Upper lobe of right lung (tissue), 1 donor: ENCODE measurements at regions not wholly inside any gene's neighbourhood (a gene's known extent, or its start where the extent isn't known, plus 50 kb on each side); places are given as distances from the start of the nearest gene placed in this dataset.

Experiments
- ATAC-seq: fragments of 200-7000 bp; cut with Tn5 transposase; one replicate; pipeline ENCODE4 v1.9.1; 2020; ENCODE audit warnings: mild to moderate bottlenecking, moderate library complexity
- DNase-seq: peaks from one replicate; pipeline ENCODE4 v3.0.0-alpha.2; 2020
- H3K27ac ChIP-seq: fragments of 200-600 bp; one replicate; pipeline ENCODE4 v1.8.0; 2022
- H3K27me3 ChIP-seq: fragments of 200-600 bp; one replicate; pipeline ENCODE4 v1.8.0; 2022; ENCODE audit warnings: mild to moderate bottlenecking
- H3K36me3 ChIP-seq: fragments of 200-600 bp; one replicate; pipeline ENCODE4 v1.8.0; 2022
- H3K4me1 ChIP-seq: fragments of 200-600 bp; one replicate; pipeline ENCODE4 v1.8.0; 2022
- H3K4me3 ChIP-seq: fragments of 200-600 bp; one replicate; pipeline ENCODE4 v1.8.0; 2022; ENCODE audit warnings: mild to moderate bottlenecking
- H3K9me3 ChIP-seq: fragments of 200-600 bp; one replicate; pipeline ENCODE4 v1.8.0; 2022
- intact Hi-C: fragments of 100-400 bp; cut with DNase I; formaldehyde crosslinking; loops from one replicate; pipeline ENCODE4 v1.11.0; 2022
- TF ChIP-seq, protein P1 (sequence below): fragments of 200-600 bp; IDR thresholded peaks from one replicate; pipeline ENCODE4 v1.8.0; 2022; ENCODE audit warnings: antibody characterized with exemption
- donor health status: DM: no; HTN: yes; CAD: no; lungs with severe emphysema.

DNA sequence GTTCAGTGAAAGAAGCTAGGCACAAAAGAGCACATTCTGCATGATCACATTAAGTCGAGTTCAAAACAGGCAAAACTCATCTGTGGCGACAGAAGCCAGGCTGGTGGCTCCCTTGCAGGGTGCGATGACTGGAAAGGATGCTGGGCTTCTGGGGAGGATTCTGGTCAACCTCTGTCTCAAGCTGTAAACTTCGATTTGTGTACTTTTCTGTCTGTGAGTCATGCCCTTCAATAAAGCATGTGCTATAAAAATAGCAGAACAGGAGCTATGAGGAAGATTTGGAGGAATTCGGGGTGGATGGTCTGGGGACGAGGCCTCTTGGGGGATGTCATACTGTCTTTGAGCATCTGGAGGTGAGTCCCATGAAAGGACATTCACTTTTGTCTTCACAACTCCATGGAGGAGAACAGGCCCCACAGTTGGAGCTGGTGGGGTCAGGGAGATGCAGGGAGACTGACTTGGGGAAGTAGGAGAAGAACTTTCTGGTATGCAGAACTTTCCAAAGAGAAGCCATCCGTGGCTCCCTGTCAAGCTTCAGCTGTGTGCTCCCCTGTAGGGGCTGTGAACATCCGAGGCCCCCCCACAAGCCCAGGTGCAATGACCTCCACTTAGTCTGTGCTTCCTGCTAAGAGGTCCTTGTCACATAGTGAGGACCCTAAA, 77.8 kb upstream of the LINC01488 start:
- intact Hi-C loops, result no loop called here
- DNase-seq (no peak), ATAC-seq (no peak)
- H3K27ac ChIP-seq, result no peak overlapping the region
- no peaks in the 10 kb centered on the region for H3K4me1 ChIP-seq
- no peak overlapping the region for H3K4me3 ChIP-seq
- H3K36me3 ChIP-seq, result no peaks in the 10 kb centered on the region
- no peaks in the 10 kb centered on the region for H3K9me3 ChIP-seq
- no peaks in the 10 kb centered on the region for H3K27me3 ChIP-seq
- TF ChIP-seq, protein P1, sequence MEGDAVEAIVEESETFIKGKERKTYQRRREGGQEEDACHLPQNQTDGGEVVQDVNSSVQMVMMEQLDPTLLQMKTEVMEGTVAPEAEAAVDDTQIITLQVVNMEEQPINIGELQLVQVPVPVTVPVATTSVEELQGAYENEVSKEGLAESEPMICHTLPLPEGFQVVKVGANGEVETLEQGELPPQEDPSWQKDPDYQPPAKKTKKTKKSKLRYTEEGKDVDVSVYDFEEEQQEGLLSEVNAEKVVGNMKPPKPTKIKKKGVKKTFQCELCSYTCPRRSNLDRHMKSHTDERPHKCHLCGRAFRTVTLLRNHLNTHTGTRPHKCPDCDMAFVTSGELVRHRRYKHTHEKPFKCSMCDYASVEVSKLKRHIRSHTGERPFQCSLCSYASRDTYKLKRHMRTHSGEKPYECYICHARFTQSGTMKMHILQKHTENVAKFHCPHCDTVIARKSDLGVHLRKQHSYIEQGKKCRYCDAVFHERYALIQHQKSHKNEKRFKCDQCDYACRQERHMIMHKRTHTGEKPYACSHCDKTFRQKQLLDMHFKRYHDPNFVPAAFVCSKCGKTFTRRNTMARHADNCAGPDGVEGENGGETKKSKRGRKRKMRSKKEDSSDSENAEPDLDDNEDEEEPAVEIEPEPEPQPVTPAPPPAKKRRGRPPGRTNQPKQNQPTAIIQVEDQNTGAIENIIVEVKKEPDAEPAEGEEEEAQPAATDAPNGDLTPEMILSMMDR, result no peak

DNA sequence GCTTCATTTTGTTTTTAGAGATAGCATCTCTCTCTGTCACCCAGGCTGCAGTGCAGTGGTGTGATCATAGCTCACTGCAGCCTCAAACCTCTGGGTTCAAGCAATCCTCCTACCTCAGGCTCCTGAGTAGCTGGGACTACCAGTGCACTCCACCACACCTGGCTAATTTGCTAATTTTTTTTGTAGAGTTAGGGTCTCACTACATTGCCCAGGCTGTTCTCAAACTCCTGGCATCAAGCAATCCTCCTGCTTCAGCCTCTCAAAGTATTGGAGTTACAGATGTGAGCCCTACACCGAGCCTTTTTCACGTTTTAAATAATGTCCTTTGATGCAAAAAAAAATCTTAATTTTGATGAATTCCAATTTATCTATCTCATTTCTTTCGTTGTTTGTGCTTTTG, 75.4 kb upstream of the LINC01488 start:
- Histone ChIP-seq H3K27me3 (no peaks in the 10 kb centered on the region), H3K36me3 (no peaks in the 10 kb centered on the region), H3K4me1 (no peaks in the 10 kb centered on the region), H3K4me3 (no peak overlapping the region), H3K9me3 (no peaks in the 10 kb centered on the region), H3K27ac (no peak overlapping the region)
- intact Hi-C loops, result no loop called here
- TF ChIP-seq, protein P1, result no peak
- ATAC-seq (no peak), DNase-seq (no peak)

DNA sequence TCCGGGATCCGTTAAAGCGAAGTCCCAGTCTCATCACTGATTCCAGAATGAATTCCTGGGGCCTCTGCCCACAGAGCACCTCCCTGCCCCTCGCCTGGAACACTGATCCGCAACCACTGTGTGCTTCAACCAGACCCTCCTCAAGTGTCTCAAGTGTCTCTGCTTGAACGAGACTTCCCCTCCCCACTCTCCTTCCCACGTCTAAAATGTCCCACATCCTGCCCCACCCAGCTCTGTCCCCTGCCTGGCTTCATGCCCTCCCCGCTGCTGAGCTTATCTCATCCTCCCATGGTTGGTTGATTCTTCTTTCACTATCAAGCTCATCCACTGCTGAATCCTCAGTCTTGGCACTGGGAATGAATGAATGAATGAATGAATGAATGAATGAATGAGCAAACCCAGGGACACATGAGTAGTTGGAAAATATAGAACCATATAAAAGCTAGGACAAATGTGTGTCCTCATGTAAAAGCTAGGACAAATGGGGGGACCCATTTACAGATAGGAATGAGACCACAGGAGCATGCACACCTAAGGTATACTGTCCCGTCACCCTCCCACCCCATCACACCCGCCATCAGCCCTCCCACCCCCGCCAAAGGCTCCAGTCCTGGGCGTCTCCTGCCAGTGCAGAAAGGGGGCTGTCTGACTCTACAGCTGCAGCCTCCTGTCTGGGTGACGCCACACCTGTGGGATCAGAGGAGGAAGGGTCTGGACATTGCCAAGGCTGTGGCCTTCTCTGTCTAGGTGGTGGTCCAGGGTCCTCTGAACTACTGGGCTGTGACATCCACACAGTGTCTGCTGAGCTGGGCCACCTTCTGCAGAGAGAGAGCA, 71.4 kb upstream of the LINC01488 start:
- TF ChIP-seq, protein P1, result no peak
- Histone ChIP-seq H3K9me3 (no peaks in the 10 kb centered on the region), H3K36me3 (no peaks in the 10 kb centered on the region), H3K27me3 (no peaks in the 10 kb centered on the region), H3K27ac (no peak overlapping the region), H3K4me3 (no peak overlapping the region), H3K4me1 (no peaks in the 10 kb centered on the region)
- DNase-seq (no peak), ATAC-seq (peak; percentile 44)
- intact Hi-C loops, result no loop called here

DNA sequence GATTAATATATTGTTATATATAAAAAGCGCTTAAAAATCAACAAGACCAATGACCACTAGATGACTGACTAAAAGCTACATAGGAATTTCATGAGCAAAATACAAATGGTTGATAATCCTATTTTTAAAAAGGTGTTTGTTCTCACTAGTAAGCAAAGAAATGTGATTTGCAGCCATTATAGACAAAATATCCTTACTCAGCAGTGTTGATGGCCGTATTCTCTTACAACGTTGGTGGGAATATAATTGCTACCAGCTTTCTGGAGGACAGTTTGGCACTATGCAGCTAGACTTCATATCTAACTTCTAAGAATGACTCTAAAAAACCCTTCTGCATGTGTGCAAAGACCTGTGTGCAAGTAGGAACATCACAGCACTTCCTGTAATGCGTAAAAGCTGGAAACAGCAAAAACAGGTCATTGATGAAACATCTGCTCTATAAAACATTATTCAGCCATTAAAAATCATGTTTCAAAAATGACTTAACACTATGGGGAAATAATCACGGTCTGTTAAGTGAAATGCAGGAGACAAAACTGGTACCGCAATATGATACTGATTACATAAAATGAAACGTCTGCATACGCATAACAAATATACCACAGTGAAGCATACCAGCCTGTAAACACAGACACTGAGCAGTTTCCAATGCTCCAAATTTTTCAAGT, 70.1 kb upstream of the LINC01488 start:
- H3K4me3 ChIP-seq, result no peak overlapping the region
- H3K27ac ChIP-seq, result no peak overlapping the region
- no peaks in the 10 kb centered on the region for H3K36me3 ChIP-seq
- DNase-seq (no peak), ATAC-seq (no peak)
- no peaks in the 10 kb centered on the region for H3K27me3 ChIP-seq
- H3K9me3 ChIP-seq, result no peaks in the 10 kb centered on the region
- H3K4me1 ChIP-seq, result peaks cover 9% of the 10 kb centered on the region
- intact Hi-C loops, result no loop called here
- TF ChIP-seq, protein P1, result no peak

DNA sequence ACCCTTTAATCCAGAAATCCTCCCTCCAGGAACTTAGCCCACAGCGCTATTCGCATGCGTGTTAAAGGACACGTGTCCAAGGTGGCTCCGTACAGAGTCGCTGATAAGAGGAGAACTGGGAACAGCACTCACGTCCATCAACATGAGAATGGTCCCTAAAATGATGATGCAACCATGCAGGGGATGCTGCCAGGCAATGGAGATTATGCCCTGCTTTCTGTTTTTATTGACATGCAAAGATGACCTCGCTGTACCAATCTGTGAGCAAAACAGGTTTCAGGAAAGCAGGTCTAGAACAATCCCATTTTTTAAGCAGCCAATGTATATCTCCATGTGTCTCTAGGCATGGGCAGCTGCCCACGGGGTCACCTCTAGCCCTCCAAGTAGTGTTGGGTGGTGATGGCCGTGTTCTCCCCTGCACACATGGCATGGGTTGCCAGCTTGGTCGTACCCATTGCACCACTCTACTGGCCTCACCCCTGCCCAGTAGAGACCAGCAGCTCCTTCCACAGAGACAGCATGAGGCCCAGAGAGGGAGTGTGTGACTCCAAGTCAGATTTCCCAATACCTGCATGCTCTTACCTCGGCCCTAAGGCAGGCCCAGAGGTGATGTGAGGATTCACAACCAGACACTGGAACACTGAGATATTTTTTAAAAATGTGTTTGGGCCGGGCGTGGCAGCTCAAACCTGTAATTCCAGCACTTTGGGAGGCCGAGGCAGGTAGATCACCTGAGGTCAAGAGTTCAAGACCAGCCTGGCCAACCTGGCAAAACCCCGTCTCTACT, 68.3 kb upstream of the LINC01488 start:
- intact Hi-C loops, result no loop called here
- Histone ChIP-seq H3K4me3 (no peak overlapping the region), H3K36me3 (no peaks in the 10 kb centered on the region), H3K9me3 (no peaks in the 10 kb centered on the region), H3K27me3 (no peaks in the 10 kb centered on the region), H3K27ac (no peak overlapping the region), H3K4me1 (peaks cover 9% of the 10 kb centered on the region)
- no peak for DNase-seq
- TF ChIP-seq, protein P1, result no peak
- ATAC-seq, result no peak
